ENCODE measurements at regions not wholly inside any gene's neighbourhood (a gene's known extent, or its start where the extent isn't known, plus 50 kb on each side); places are given as distances from the start of the nearest gene placed in this dataset.
"Not testable (repeated sequence)": the region's sequence is repeated elsewhere in the genome, so short reads cannot be mapped to it uniquely, and the experiment has no call there.

GRCh38 chr15:91444656-91445055, 344.6 kb downstream of the SV2B start:
- TF ChIP-seq CTCF (IDR thresholded peaks at IDR 0.05) = no peak
- intact Hi-C loops (cut with micrococcal nuclease) = no loop called here
- Mint-ChIP-seq H3K36me3 (ENCODE audit: low read depth) (no peaks in the 10 kb centered on the region), H3K9me3 (peaks cover 13% of the 10 kb centered on the region), H3K4me1 (no peaks in the 10 kb centered on the region), H3K4me3 (no peak overlapping the region), H3K27me3 (no peaks in the 10 kb centered on the region), H3K27ac (no peak overlapping the region)
- no peak for ATAC-seq (ENCODE audit: low read depth)
- CTCF ChIA-PET = no interaction called here
- POLR2A ChIA-PET = no interaction called here
- DNase-seq = no peak

GRCh38 chr15:91445695-91446228, 345.7 kb downstream of the SV2B start:
- CTCF ChIA-PET = no interaction called here
- intact Hi-C loops (cut with micrococcal nuclease) = no loop called here
- TF ChIP-seq CTCF (IDR thresholded peaks at IDR 0.05) = no peak
- Mint-ChIP-seq H3K4me3 (no peak overlapping the region), H3K36me3 (ENCODE audit: low read depth) (no peaks in the 10 kb centered on the region), H3K4me1 (no peaks in the 10 kb centered on the region), H3K27ac (no peak overlapping the region), H3K27me3 (no peaks in the 10 kb centered on the region), H3K9me3 (peaks cover 10% of the 10 kb centered on the region)
- no peak for DNase-seq
- POLR2A ChIA-PET = no interaction called here
- no peak for ATAC-seq (ENCODE audit: low read depth)

GRCh38 chr15:91447991-91448644, 348.1 kb downstream of the SV2B start:
- intact Hi-C loops (cut with micrococcal nuclease) = no loop called here
- ATAC-seq (ENCODE audit: low read depth) (no peak), DNase-seq (no peak)
- peaks cover 10% of the 10 kb centered on the region for H3K9me3 Mint-ChIP-seq
- no peak overlapping the region for H3K4me3 Mint-ChIP-seq
- CTCF ChIA-PET = no interaction called here
- H3K27me3 Mint-ChIP-seq = no peaks in the 10 kb centered on the region
- no peak overlapping the region for H3K27ac Mint-ChIP-seq
- TF ChIP-seq CTCF (IDR thresholded peaks at IDR 0.05) = no peak
- H3K36me3 Mint-ChIP-seq (ENCODE audit: low read depth) = no peaks in the 10 kb centered on the region
- POLR2A ChIA-PET = no interaction called here
- no peaks in the 10 kb centered on the region for H3K4me1 Mint-ChIP-seq

- not testable (repeated sequence) for H3K4me3 Mint-ChIP-seq; H3K36me3 Mint-ChIP-seq (ENCODE audit: low read depth)
- peaks cover 23% of the 10 kb centered on the region for H3K9me3 Mint-ChIP-seq
Observed at GRCh38 chr15:91453376-91453775, 353.3 kb downstream of the SV2B start.

GRCh38 chr15:91456251-91456718, 356.2 kb downstream of the SV2B start:
- intact Hi-C loops (cut with micrococcal nuclease) = no loop called here
- ChIA-PET POLR2A (no interaction called here), CTCF (no interaction called here)
- H3K27ac Mint-ChIP-seq = no peak overlapping the region
- TF ChIP-seq CTCF (IDR thresholded peaks at IDR 0.05) = no peak
- H3K9me3 Mint-ChIP-seq = peaks cover 20% of the 10 kb centered on the region
- ATAC-seq (ENCODE audit: low read depth) (no peak), DNase-seq (no peak)
- no peaks in the 10 kb centered on the region for H3K36me3 Mint-ChIP-seq (ENCODE audit: low read depth)
- H3K27me3 Mint-ChIP-seq = no peaks in the 10 kb centered on the region
- no peak overlapping the region for H3K4me3 Mint-ChIP-seq
- H3K4me1 Mint-ChIP-seq = no peaks in the 10 kb centered on the region

More at GRCh38 chr15:91453376-91453775, 353.3 kb downstream of the SV2B start:
- CTCF ChIA-PET; H3K27ac Mint-ChIP-seq; POLR2A ChIA-PET; DNase-seq; H3K27me3 Mint-ChIP-seq; intact Hi-C loops (cut with micrococcal nuclease); H3K4me1 Mint-ChIP-seq; ATAC-seq (ENCODE audit: low read depth): not testable (repeated sequence)

GRCh38 chr15:91456921-91457320, 356.9 kb downstream of the SV2B start:
- Mint-ChIP-seq H3K4me3 (no peak overlapping the region), H3K36me3 (ENCODE audit: low read depth) (no peaks in the 10 kb centered on the region), H3K27me3 (no peaks in the 10 kb centered on the region), H3K4me1 (no peaks in the 10 kb centered on the region), H3K9me3 (peaks cover 16% of the 10 kb centered on the region), H3K27ac (no peak overlapping the region)
- TF ChIP-seq CTCF (IDR thresholded peaks at IDR 0.05) = no peak
- ChIA-PET CTCF (no interaction called here), POLR2A (no interaction called here)
- DNase-seq = no peak
- ATAC-seq (ENCODE audit: low read depth) = no peak
- intact Hi-C loops (cut with micrococcal nuclease) = no loop called here
